ENCODE measurements at regions not wholly inside any gene's neighbourhood (a gene's known extent, or its start where the extent isn't known, plus 50 kb on each side); places are given as distances from the start of the nearest gene placed in this dataset.

DNA sequence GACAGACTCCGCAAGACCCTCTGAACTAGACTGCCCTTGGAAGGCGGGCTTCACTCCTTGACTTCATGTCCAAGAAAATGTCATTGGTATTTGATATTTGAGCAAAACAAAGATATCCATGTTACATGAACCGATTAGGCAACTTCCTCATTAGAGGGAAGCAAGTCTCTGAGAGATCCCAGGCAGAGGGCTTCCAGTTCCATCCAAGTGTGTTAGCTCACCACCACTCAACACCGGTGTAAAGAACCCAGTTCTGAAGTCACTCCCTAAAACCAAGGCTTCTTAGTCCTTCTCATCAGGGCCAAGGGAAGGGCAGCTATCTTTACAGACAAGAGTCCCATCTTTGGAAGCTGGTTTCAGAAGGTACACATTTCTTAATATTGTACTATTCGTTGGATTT lies 87.2 kb upstream of the CDKN3 start:
- FAIRE-seq (no peak), DNase-seq (ENCODE audit: insufficient read length) (no peak)
- TF ChIP-seq POLR2A (IDR thresholded peaks at IDR 0.05; ENCODE audit: low read depth, low read length), result no peak
- no peak for TF ChIP-seq TAF1 (IDR thresholded peaks at IDR 0.05; ENCODE audit: borderline replicate concordance, low read depth, low read length)
- no peak for TF ChIP-seq POLR2AphosphoS5 (IDR thresholded peaks at IDR 0.05; ENCODE audit: low read depth, low read length)

DNA sequence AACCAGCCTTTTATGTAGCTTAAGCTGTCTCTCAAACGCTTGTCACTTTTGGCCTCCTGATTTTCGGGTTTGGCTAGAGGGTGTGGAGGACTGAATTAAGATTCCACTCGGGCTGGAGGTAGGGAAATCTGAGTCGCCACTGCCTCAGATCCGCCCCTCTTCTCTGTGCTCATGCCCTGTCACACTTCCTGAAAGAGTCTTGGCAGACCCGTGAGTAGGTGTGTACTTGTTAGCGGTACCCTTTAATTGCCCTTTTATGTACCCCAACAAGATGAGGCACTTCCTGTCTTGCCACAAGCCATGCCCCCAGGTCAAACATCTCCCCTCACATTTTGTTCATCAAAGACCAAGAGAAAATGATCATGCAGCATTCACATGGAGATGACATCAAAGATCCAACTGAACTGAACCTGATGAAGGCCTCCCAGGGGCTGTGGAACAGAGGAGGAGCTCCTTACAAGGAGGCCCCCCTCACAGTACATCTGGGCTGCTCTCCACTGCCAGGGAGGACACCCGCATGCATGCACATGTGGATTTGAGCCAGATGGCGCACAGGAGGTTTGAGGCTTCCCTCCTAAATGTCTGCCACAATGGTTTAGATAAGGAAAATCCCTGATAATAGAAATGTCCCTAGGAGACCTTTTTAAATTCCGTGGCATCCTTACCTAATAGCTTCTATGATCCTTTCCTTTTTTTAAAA lies 86.5 kb upstream of the CDKN3 start:
- no peak for FAIRE-seq
- no peak for DNase-seq (ENCODE audit: insufficient read length)
- TF ChIP-seq POLR2AphosphoS5 (IDR thresholded peaks at IDR 0.05; ENCODE audit: low read depth, low read length), result no peak
- no peak for TF ChIP-seq TAF1 (IDR thresholded peaks at IDR 0.05; ENCODE audit: borderline replicate concordance, low read depth, low read length)
- TF ChIP-seq POLR2A (IDR thresholded peaks at IDR 0.05; ENCODE audit: low read depth, low read length), result no peak

DNA sequence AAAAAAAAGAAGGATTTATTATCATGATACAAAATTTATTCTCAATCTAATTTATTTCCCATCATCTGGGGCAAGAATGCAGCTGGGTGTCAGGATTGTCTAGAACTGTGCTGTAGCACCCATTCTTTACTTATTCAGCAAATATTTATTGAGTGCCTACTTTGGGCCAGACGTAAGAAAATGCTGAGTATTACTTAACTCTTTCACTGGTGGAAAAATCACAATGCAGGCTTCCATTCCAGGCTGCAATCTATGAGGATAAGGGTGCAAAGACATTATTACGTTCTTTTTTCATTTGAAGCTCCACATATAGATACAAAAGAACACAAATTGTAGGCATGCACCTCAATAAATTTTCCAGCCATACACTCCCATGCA lies 86.0 kb upstream of the CDKN3 start:
- no peak for FAIRE-seq
- TF ChIP-seq POLR2A (IDR thresholded peaks at IDR 0.05; ENCODE audit: low read depth, low read length) (no peak), POLR2AphosphoS5 (IDR thresholded peaks at IDR 0.05; ENCODE audit: low read depth, low read length) (no peak), TAF1 (IDR thresholded peaks at IDR 0.05; ENCODE audit: borderline replicate concordance, low read depth, low read length) (no peak)

DNA sequence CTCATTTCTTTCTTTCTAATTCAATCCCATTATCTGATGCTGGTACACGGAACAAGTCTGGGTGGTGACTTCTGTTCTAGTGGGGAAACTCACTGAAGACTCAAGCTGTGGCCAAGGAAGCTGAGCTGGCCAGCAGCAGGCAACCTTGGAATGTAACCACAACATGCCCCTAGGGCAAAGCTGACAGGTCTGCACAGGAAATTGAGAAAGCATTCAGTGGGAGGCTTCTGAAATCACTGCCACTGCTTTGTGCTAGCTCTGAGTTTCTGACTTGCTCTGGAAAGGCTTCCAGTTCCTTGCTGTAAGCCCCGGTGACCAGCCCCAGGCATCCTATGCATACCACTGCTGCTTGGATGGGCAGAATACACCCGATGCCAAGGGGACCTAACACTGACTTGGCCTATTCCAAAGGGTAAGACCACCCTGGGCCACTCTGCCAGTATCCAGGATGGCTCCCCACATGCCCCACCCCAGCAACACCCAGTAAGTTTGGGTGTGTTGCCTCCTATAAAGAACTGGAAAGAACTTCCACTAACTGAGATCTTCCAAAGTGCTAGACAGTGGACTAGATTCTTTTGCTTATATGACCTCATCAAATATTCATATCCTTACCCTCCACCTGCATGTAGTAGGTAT lies 84.5 kb upstream of the CDKN3 start:
- no peak for DNase-seq (ENCODE audit: insufficient read length)
- no peak for FAIRE-seq
- TF ChIP-seq TAF1 (IDR thresholded peaks at IDR 0.05; ENCODE audit: borderline replicate concordance, low read depth, low read length), result no peak
- no peak for TF ChIP-seq POLR2AphosphoS5 (IDR thresholded peaks at IDR 0.05; ENCODE audit: low read depth, low read length)
- TF ChIP-seq POLR2A (IDR thresholded peaks at IDR 0.05; ENCODE audit: low read depth, low read length), result no peak

More for the DNA sequence above, 86.0 kb upstream of the CDKN3 start:
- no peak for DNase-seq (ENCODE audit: insufficient read length)

DNA sequence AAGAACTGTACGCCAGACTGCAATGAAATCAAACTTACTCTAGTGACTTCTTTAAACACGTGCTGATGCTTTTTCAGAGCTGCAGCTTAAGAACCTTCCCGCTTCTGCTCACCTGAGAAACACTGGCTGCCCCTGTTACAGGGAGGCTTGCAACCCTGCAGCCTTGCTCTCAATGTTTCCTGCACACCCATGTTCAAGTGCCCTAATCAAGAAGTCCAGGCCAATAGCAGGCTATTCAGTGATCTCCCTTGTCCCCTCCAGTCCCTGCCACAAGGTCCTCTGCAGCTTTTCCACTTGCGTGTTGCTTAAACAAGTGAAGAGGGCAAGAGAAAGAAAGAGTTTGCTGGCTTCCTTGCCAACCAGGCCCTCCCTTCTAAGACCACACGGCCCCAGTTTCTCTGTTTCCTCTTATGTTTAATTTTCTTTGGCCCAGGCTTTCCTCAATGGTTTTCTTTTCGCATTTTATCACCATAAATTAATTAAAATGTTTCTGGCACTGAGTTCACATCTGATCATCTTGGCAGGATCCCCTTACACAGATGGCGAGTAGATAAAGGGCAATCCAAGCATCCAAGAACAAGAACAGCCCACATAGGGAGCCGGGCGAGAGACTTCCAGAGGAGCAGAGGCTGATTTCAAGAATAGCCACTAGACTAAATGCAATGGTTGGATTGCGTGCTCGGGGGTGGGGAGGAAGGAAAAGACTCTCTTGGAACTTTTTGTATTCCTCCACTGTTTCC lies 82.3 kb upstream of the CDKN3 start:
- TF ChIP-seq TAF1 (IDR thresholded peaks at IDR 0.05; ENCODE audit: borderline replicate concordance, low read depth, low read length) (no peak), POLR2AphosphoS5 (IDR thresholded peaks at IDR 0.05; ENCODE audit: low read depth, low read length) (no peak), POLR2A (IDR thresholded peaks at IDR 0.05; ENCODE audit: low read depth, low read length) (no peak)
- no peak for FAIRE-seq
- DNase-seq (ENCODE audit: insufficient read length), result no peak

DNA sequence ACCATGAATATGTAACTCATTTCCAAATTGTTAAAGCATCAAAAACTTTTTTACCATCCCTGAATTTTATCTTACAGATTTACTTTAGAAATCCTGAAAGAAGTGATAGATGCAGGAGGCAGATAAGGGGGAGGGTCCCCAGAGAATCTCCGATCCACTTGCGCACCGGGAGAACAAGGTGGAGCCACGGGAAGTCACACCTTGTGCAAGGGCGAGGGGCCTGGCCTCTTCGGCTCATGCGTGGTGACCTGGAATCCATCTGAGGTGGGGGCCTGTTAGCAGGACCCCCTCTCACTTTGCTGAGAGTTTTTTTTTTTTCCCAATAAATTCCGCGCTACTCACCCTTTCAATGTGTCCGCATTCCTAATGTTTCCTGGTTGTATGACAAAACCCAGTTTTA lies 80.2 kb upstream of the CDKN3 start:
- FAIRE-seq, result no peak

DNA sequence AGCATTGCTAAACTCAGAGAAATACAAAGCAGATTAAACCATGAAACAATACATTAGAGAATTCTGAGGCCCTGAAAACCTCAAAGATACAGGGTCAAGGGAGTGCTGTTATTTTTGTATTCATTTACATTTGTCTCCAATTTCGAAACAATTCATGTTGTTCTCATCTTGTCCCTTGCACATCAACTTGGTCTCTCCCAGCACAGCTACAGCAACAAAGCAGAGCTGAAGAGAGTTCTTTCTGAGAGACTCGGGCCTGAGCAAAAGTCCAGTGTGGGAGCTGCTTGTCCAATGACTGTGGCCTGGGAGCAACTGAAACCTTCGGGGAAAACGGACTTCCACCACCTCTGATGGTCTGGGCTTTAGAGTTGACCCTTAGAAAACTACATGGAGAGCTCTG lies 79.4 kb upstream of the CDKN3 start:
- no peak for DNase-seq (ENCODE audit: insufficient read length)
- TF ChIP-seq POLR2AphosphoS5 (IDR thresholded peaks at IDR 0.05; ENCODE audit: low read depth, low read length) (no peak), POLR2A (IDR thresholded peaks at IDR 0.05; ENCODE audit: low read depth, low read length) (no peak), TAF1 (IDR thresholded peaks at IDR 0.05; ENCODE audit: borderline replicate concordance, low read depth, low read length) (no peak)
- no peak for FAIRE-seq

More for the DNA sequence above, 80.2 kb upstream of the CDKN3 start:
- TF ChIP-seq POLR2AphosphoS5 (IDR thresholded peaks at IDR 0.05; ENCODE audit: low read depth, low read length) (no peak), POLR2A (IDR thresholded peaks at IDR 0.05; ENCODE audit: low read depth, low read length) (no peak)
- no peak for DNase-seq (ENCODE audit: insufficient read length)

DNA sequence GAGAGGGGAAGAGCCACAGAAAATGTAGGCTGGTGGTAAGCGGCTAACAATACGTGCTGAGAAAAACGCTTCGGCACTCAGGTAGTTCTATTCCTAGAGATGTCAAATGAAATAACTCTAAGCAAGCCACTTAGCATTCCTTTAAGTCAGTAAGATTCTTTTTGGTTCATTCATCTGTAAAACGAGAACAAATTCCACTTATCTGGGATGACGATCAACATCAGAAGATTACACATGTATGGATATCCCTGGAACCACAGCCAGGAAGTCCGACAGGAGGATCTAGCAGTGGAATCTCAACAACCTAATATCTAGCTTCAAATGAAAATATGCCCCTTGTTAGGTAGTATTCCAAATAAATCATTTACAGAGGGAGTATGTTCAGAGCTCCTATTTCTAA lies 74.6 kb upstream of the CDKN3 start:
- FAIRE-seq (no peak), DNase-seq (ENCODE audit: insufficient read length) (no peak)
- TF ChIP-seq POLR2AphosphoS5 (IDR thresholded peaks at IDR 0.05; ENCODE audit: low read depth, low read length) (no peak), TAF1 (IDR thresholded peaks at IDR 0.05; ENCODE audit: borderline replicate concordance, low read depth, low read length) (no peak), POLR2A (IDR thresholded peaks at IDR 0.05; ENCODE audit: low read depth, low read length) (no peak)

DNA sequence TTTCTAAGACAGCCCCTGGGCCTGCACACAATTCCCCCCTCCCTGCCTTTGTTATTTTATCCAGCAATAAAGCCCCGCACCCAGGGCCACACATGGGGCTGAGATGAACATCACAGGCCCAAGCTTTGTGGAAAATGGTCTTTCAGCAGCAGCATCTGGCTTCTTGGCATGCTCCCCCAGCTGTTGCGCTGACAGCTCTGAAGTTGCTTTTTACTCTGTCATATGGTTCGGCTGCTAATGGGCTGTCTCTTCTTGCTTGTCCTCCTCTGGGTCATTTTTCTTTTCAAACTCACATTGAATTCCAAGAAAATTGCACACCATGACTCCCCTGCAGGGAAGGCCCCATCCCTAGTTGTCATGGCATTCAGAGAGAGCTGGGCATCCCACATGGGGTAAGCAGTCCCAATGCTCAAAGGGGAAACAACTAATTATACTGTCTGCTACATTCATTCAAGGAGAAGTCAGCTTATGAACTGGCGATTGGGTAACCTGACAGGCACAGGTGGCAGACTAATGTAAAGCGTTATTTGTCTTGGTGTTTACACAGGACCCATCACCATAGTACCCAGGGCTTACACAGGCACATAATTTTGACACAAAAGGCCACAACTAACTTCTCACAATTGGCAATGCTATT lies 74.0 kb upstream of the CDKN3 start:
- TF ChIP-seq POLR2AphosphoS5 (IDR thresholded peaks at IDR 0.05; ENCODE audit: low read depth, low read length) (no peak), TAF1 (IDR thresholded peaks at IDR 0.05; ENCODE audit: borderline replicate concordance, low read depth, low read length) (no peak), POLR2A (IDR thresholded peaks at IDR 0.05; ENCODE audit: low read depth, low read length) (no peak)
- DNase-seq (ENCODE audit: insufficient read length) (no peak), FAIRE-seq (no peak)

DNA sequence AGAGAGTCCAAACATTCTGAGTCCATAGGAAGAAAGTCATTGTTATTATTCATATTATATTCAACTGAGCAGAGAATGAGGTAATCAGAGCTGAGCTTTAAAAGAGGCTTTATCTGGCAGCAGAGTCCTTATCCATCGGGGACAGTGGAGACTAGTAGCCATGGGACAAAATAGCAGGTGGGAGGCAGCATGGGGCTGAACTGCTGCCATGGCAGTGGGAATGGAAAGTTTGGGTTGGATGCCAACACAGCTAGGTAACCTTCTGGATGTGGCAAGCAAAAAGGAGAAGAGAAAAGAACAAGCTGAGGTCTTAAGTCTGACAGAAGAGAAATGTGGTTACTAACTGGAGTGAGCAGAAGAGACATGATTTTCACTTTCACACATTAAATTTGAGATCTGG lies 71.0 kb upstream of the CDKN3 start:
- TF ChIP-seq POLR2A (IDR thresholded peaks at IDR 0.05; ENCODE audit: low read depth, low read length) (no peak), POLR2AphosphoS5 (IDR thresholded peaks at IDR 0.05; ENCODE audit: low read depth, low read length) (no peak), TAF1 (IDR thresholded peaks at IDR 0.05; ENCODE audit: borderline replicate concordance, low read depth, low read length) (no peak)
- no peak for DNase-seq (ENCODE audit: insufficient read length)
- no peak for FAIRE-seq

DNA sequence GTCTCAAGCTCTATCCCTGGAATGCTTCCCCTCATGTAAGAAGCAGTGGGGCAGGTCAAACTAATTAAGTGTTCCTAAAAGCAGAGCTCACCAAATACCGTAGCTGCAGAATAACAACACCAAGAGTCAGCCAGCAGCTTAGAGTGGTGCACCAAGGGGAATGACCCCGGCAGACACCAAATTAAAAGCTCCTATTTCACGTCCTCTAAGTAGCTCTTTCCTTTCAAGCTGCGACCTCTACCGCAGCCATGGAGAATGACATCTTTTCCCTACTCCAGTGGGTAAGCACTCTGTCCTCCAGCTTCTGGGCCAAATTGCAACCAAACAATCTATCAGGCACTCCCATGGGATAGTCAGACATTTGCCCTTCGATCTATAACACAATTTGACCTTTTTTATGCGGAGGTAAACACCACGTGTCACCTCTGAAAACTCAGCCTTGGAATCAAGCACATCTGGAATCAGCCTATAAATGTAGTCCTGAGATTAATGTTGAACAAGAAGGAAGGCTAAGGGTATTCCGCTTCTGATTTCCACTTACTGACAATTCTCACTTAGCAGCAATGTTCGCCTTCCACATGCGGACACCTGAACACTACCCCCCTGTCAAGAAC lies 67.6 kb upstream of the CDKN3 start:
- FAIRE-seq (peak; percentile 62), DNase-seq (ENCODE audit: insufficient read length) (no peak)
- TF ChIP-seq POLR2AphosphoS5 (IDR thresholded peaks at IDR 0.05; ENCODE audit: low read depth, low read length) (no peak), POLR2A (IDR thresholded peaks at IDR 0.05; ENCODE audit: low read depth, low read length) (no peak), TAF1 (IDR thresholded peaks at IDR 0.05; ENCODE audit: borderline replicate concordance, low read depth, low read length) (no peak)

Data from GM12892 (cell line).